DOHH2 (cell line): ENCODE measurements at regions not wholly inside any gene's neighbourhood (a gene's known extent, or its start where the extent isn't known, plus 50 kb on each side); places are given as distances from the start of the nearest gene placed in this dataset.

Experiments
- CTCF ChIP-seq: fragments of 200-600 bp; sonication (generic); IDR thresholded peaks from one replicate; pipeline ENCODE4 v1.5.1; 2014; ENCODE audit warnings: antibody characterized with exemption, mild to moderate bottlenecking, low read depth, low read length; ENCODE audit not compliant: poor library complexity, severe bottlenecking
- EZH2phosphoT487 ChIP-seq: fragments of 200-600 bp; sonication (generic); IDR thresholded peaks from 2 replicates; pipeline ENCODE4 v1.6.1; 2017; ENCODE audit warnings: borderline replicate concordance, mild to moderate bottlenecking, antibody characterized with exemption, low read length, moderate library complexity, mixed read lengths

GRCh38 chr6:27837625-27838057, 74.6 kb downstream of the OR2B2 start:
- no peak for TF ChIP-seq CTCF
- no peak for TF ChIP-seq EZH2phosphoT487
